ENCODE measurements at regions not wholly inside any gene's neighbourhood (a gene's known extent, or its start where the extent isn't known, plus 50 kb on each side); places are given as distances from the start of the nearest gene placed in this dataset.
"Not testable (repeated sequence)": the region's sequence is repeated elsewhere in the genome, so short reads cannot be mapped to it uniquely, and the experiment has no call there.

DNA sequence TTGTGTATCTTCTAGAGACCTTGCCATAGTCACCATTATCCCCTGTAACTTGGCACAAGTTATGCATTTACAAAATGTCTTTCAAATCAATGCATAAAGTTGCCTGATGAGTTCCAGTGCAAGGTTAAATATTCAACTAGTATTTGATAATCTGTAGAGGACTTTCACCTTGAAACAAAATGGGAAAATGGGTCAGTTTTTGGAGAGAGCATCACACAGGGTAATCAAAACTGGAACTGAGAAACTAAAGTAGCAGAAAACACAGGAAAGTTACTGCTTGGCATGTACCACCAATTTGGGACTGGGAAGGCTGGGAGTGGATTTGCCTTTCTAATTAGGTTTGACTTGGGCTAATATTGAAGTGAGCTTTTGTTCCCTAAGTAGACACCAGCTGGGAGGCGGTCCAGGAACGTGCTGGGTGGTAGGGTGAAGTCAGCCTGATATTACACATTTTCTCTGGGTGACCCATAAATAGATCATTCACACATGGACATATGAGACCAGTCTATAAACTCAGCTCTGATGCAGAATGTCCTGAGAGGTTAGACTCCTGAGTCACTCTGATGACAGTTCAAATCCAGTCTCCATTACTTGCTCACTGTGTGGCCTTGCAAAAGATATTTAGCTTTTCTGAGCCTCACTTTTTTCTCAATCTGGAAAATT, 152.3 kb downstream of the PCTP start:
- no peak for DNase-seq (ENCODE audit: low read depth, low spot score)

- no peak for DNase-seq (ENCODE audit: low read depth, low spot score)
These were observed 158.9 kb downstream of the PCTP start for GRCh38 chr17:55909776-55910175.

- DNase-seq (ENCODE audit: low read depth, low spot score) = no peak
These were observed 160.3 kb downstream of the PCTP start for GRCh38 chr17:55911186-55911585.

GRCh38 chr17:55925440-55925839, 174.6 kb downstream of the PCTP start:
- no peak for DNase-seq (ENCODE audit: low read depth, low spot score)

DNA sequence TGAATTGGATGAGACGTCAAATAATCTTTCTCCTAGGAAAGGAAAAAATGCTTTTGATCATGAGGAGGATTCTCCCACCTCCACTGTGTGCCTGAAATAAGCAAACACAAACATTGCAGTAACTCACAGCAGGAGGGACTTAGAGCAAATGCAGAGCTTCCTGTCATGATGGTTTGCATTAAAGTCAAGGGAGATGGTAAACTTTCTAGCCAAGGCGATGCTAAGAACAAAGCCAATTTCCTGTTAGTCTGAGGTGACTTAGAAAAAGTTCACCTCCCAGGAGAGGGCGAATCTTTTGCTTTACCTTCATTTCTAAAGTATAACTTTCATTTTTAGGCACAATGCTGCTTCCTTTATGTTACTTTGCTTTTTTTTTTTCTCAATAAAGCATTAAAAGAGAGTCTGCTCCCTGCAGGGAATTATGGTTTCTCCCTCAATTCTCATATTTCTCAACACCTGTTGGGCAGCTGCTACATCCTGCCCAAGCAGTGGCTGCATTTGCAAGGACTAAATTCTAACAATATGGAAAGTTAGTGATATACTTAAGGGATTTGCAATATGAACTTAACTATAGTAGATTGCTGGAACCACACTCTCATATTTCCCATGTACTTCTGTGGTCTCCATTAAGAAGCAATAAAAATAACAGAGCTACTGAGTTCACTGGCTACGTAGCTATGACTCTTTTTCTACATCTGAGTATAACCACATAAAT, 175.6 kb downstream of the PCTP start:
- DNase-seq (ENCODE audit: low read depth, low spot score) = no peak

GRCh38 chr17:55930291-55930809, 179.5 kb downstream of the PCTP start:
- DNase-seq (ENCODE audit: low read depth, low spot score) = no peak

- no peak for DNase-seq (ENCODE audit: low read depth, low spot score)
These were observed 180.6 kb downstream of the PCTP start for GRCh38 chr17:55931446-55931845.

- no peak for DNase-seq (ENCODE audit: low read depth, low spot score)
These were observed 182.1 kb downstream of the PCTP start for GRCh38 chr17:55932973-55933372.

- DNase-seq (ENCODE audit: low read depth, low spot score) = not testable (repeated sequence)
These were observed 188.4 kb downstream of the PCTP start for GRCh38 chr17:55939181-55939810.

DNA sequence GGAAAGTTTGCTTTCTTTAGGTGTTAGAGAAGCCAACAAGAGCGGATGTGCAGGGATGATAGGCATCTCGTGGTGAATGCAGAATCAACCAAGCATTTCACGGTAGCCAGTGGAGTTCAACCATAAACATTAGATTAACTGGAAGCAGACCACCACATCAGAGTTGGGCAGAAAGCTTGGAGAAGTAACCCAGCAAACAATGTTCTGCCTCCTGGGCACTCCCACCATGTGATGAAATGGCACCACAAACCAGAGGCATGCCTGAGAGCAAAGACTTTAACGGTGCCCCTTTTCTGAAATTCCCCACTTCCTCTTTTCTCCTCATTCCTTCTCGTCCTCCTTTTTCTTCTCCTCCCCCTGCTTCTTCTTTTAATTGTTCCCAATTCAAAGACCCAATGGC, 193.5 kb upstream of the ANKFN1 start:
- no peak for DNase-seq (ENCODE audit: low read depth, low spot score)

GRCh38 chr17:55961386-55961785, 191.9 kb upstream of the ANKFN1 start:
- DNase-seq (ENCODE audit: low read depth, low spot score) = no peak

DNA sequence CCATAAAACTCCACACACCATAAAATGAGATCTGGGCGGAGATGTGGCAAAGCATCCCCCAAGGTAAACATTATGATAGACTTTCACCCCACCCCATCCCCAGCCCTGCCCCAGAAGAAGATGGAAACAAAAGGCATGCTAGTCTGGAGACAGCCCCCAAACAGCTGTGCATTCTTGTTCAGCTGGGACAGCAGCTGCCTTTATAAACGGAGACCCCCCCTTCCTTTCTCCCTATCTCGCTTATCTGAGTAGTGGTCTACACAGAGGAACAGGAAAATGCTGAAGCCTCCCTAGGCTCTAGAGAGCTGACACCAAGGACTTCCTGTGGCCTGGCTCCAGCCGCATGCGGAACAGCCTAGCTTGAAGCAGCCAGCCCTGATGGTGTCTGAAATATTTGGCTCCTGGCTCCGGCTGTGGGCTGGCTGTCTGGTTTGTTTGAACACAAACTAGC, 190.3 kb upstream of the ANKFN1 start:
- peak; percentile 11 for DNase-seq (ENCODE audit: low read depth, low spot score)

DNA sequence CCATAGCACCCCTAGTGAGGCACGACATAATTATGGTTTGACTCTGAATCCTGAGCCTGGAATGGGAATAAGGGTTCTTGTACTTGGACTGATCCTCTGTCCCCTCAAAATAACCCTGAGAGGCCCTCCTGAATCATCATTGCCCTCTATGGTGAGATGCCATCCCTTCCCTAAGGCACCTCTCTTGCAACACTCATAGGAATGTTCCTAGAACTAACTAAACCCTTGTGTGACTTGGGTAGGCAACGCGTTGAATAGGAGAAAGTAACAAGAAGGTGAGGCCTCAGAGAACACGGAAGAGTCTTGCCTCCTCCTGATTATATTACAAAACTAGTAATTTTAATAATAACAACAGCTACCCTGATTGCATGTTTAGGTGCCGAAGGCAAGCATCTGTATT, 189.1 kb upstream of the ANKFN1 start:
- no peak for DNase-seq (ENCODE audit: low read depth, low spot score)

- no peak for DNase-seq (ENCODE audit: low read depth, low spot score)
These were observed 188.2 kb upstream of the ANKFN1 start for GRCh38 chr17:55965051-55965450.

DNA sequence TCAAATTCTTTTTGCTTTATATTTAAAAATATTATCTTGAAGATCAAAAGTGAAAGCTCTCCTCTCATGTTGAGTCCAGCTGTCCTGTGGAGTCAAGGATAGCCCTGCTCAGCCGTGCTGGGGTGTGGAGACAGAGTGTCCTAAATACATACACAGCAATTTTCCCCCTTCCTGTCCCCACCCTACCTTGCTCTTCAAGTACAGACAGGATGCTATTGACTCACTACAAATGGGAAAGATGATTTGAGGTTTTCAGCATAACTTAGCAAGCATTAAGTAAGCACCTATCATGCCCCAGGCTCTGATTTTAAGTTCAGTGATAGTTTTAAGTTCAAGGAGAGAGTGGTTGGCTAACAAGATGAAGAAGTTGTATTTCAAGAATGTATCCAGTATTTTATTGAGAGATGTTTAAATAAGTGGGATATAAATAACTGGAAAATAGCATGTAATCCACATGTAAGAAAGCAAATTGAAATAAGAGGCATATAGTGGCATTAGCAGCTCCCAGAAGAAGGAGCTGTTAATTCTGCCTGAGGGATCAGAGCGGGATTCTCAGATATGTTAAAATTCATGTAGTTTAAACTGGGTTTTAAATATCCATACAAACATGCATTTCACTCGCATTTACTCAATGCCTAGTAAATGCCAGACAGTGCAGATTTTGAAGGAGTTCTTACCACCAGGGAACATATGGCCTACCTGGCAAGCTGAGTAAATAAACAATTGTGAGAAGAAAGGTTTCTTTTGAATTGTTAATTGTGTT, 183.5 kb upstream of the ANKFN1 start:
- no peak for DNase-seq (ENCODE audit: low read depth, low spot score)

DNA sequence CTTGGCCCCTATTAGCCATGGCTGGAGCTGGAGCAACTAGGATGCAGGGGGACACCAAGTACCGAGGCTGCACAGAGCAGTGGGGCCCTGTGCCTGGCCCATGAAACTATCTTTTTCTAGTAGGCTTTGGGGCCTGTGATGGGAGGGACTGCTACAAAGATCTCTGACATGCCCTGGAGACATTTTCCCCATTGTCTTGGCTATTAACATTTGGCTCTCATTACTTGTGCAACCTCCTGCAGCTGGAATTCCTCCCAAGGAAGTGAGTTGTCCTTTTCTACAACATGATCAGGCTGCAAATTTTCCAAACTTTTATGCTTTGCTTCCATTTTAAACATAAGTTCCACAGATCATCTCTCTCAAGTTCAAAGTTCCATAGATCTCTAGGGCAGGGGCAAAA, 174.7 kb upstream of the ANKFN1 start:
- DNase-seq (ENCODE audit: low read depth, low spot score) = no peak

- DNase-seq (ENCODE audit: low read depth, low spot score) = no peak
These were observed 170.2 kb upstream of the ANKFN1 start for GRCh38 chr17:55983096-55983495.

GRCh38 chr17:55986817-55987216, 166.5 kb upstream of the ANKFN1 start:
- no peak for DNase-seq (ENCODE audit: low read depth, low spot score)

DNA sequence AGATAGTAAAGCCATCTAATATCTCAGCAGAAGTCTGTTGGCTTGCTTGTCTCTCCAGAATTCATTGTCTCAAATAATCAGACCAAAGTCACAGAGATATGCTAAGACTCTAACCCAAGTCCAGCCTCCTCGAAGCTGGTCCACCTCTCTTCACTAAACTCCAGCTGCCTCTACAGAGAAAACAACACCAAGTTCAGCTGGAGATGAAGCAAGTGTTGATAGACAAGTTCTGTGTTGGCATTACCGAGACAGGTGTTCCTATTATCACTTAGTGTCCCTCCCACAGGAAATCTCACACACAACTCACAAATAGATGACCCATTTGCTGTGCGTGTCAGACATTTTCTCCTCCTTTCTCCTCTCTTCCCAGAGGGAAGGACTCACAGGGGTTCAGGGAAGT, 164.4 kb upstream of the ANKFN1 start:
- DNase-seq (ENCODE audit: low read depth, low spot score) = no peak

- DNase-seq (ENCODE audit: low read depth, low spot score) = no peak
These were observed 162.8 kb upstream of the ANKFN1 start for GRCh38 chr17:55990332-55991006.

GRCh38 chr17:55996826-55997225, 156.4 kb upstream of the ANKFN1 start:
- peak; percentile 10 for DNase-seq (ENCODE audit: low read depth, low spot score)

Data from astrocyte of the hippocampus (primary cell).